ENCODE measurements at regions not wholly inside any gene's neighbourhood (a gene's known extent, or its start where the extent isn't known, plus 50 kb on each side); places are given as distances from the start of the nearest gene placed in this dataset.

DNA sequence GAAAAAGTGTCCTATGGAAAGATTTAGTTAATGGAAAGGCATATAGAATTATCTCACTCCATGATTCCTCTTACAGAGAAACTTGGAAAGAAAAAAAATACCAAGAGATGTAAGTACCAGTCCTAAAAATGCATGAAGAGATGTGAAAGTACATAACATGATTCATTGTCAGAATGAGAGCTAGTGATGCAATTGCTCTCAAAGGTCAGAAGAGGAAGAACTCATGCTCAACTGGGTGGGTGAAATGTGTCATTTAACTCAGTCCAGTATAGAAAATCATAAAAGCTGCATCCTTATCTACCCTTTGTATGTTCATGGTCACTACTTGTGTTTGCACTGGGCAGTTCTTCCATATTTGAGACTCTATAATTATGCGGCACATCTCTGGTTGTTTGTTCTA is 300.0 kb upstream of the PIK3C3 start:
- H2AFZ ChIP-seq (replicated peaks) = no peak overlapping the region
- H3F3A ChIP-seq (ENCODE audit: low read depth) = no peaks in the 10 kb centered on the region
- peaks cover 10% of the 10 kb centered on the region for H3K4me1 ChIP-seq
- H3K36me3 Mint-ChIP-seq = no peaks in the 10 kb centered on the region
- H3K9me3 Mint-ChIP-seq = no peaks in the 10 kb centered on the region
- no peak overlapping the region for H3K27ac Mint-ChIP-seq
- no peaks in the 10 kb centered on the region for H4K20me1 ChIP-seq (ENCODE audit: low read depth)
- no peaks in the 10 kb centered on the region for H3K36me3 ChIP-seq
- no peaks in the 10 kb centered on the region for H3K27me3 ChIP-seq
- DNase-seq (ENCODE audit: low spot score) = no peak
- H3K9ac ChIP-seq = no peak overlapping the region
- no peak overlapping the region for H3K27ac ChIP-seq
- H3K27me3 Mint-ChIP-seq (ENCODE audit: insufficient read depth, low read depth) = no peaks in the 10 kb centered on the region
- H3K79me2 ChIP-seq (ENCODE audit: low read depth) = no peaks in the 10 kb centered on the region
- no peak overlapping the region for H3K4me2 ChIP-seq
- no peak overlapping the region for H3K4me3 Mint-ChIP-seq
- no peaks in the 10 kb centered on the region for H3K9me3 ChIP-seq (ENCODE audit: low read depth)
- H3K4me1 Mint-ChIP-seq = peaks cover 10% of the 10 kb centered on the region
- TF ChIP-seq EZH2phosphoT487 (IDR thresholded peaks at IDR 0.05) (no peak), CTCF (IDR thresholded peaks at IDR 0.05) (no peak), EZH2 (IDR thresholded peaks at IDR 0.05) (no peak)
- no peak overlapping the region for H3K4me3 ChIP-seq

GRCh38 chr18:41647914-41648313 is 307.1 kb upstream of the PIK3C3 start:
- no peak overlapping the region for H3K4me2 ChIP-seq
- DNase-seq (ENCODE audit: low spot score) = no peak
- no peak overlapping the region for H3K9ac ChIP-seq
- H3K9me3 ChIP-seq (ENCODE audit: low read depth) = no peaks in the 10 kb centered on the region
- H4K20me1 ChIP-seq (ENCODE audit: low read depth) = no peaks in the 10 kb centered on the region
- H3K27ac ChIP-seq = no peak overlapping the region
- Mint-ChIP-seq H3K4me3 (no peak overlapping the region), H3K27me3 (ENCODE audit: insufficient read depth, low read depth) (no peaks in the 10 kb centered on the region), H3K9me3 (peaks cover 3% of the 10 kb centered on the region), H3K36me3 (no peaks in the 10 kb centered on the region), H3K27ac (no peak overlapping the region), H3K4me1 (no peaks in the 10 kb centered on the region)
- H3K4me3 ChIP-seq = no peak overlapping the region
- no peaks in the 10 kb centered on the region for H3K36me3 ChIP-seq
- H3F3A ChIP-seq (ENCODE audit: low read depth) = no peaks in the 10 kb centered on the region
- H3K4me1 ChIP-seq = no peaks in the 10 kb centered on the region
- H3K79me2 ChIP-seq (ENCODE audit: low read depth) = no peaks in the 10 kb centered on the region
- TF ChIP-seq CTCF (IDR thresholded peaks at IDR 0.05) (no peak), EZH2 (IDR thresholded peaks at IDR 0.05) (no peak), EZH2phosphoT487 (IDR thresholded peaks at IDR 0.05) (no peak)
- H3K27me3 ChIP-seq = no peaks in the 10 kb centered on the region
- H2AFZ ChIP-seq (replicated peaks) = no peak overlapping the region

GRCh38 chr18:41646915-41647620 is 308.0 kb upstream of the PIK3C3 start:
- no peak overlapping the region for H3K9ac ChIP-seq
- no peaks in the 10 kb centered on the region for H3K4me1 Mint-ChIP-seq
- TF ChIP-seq EZH2phosphoT487 (IDR thresholded peaks at IDR 0.05) = no peak
- TF ChIP-seq CTCF (IDR thresholded peaks at IDR 0.05) = no peak
- TF ChIP-seq EZH2 (IDR thresholded peaks at IDR 0.05) = no peak
- no peak overlapping the region for H3K4me3 Mint-ChIP-seq
- no peaks in the 10 kb centered on the region for H3K79me2 ChIP-seq (ENCODE audit: low read depth)
- H3F3A ChIP-seq (ENCODE audit: low read depth) = no peaks in the 10 kb centered on the region
- H2AFZ ChIP-seq (replicated peaks) = no peak overlapping the region
- H3K36me3 ChIP-seq = no peaks in the 10 kb centered on the region
- H3K27me3 Mint-ChIP-seq (ENCODE audit: insufficient read depth, low read depth) = no peaks in the 10 kb centered on the region
- no peak overlapping the region for H3K27ac ChIP-seq
- no peaks in the 10 kb centered on the region for H4K20me1 ChIP-seq (ENCODE audit: low read depth)
- no peak overlapping the region for H3K4me2 ChIP-seq
- no peak overlapping the region for H3K4me3 ChIP-seq
- H3K9me3 Mint-ChIP-seq = peaks cover 3% of the 10 kb centered on the region
- no peaks in the 10 kb centered on the region for H3K36me3 Mint-ChIP-seq
- DNase-seq (ENCODE audit: low spot score) = no peak
- H3K27me3 ChIP-seq = no peaks in the 10 kb centered on the region
- H3K9me3 ChIP-seq (ENCODE audit: low read depth) = no peaks in the 10 kb centered on the region
- no peak overlapping the region for H3K27ac Mint-ChIP-seq
- no peaks in the 10 kb centered on the region for H3K4me1 ChIP-seq
